T47D (cell line): ENCODE measurements at regions not wholly inside any gene's neighbourhood (a gene's known extent, or its start where the extent isn't known, plus 50 kb on each side); places are given as distances from the start of the nearest gene placed in this dataset.

Experiments used
- DNase-seq, 2 experiments: peaks; one replicate each; pipeline versions ENCODE4 v3.0.0 to v3.0.0-alpha.2; 2011 to 2012; ENCODE audit warnings: low read depth in 1 of 2, low spot score in 1 of 2
- JUND ChIP-seq: IDR thresholded peaks from 2 replicates; pipeline ENCODE4 v1.6.1; 2012; ENCODE audit warnings: low read depth
- in situ Hi-C: cut with HindIII; loops from 2 replicates; pipeline ENCODE4 v1.10.0; 2016; ENCODE audit warnings: low sequenced_read_pairs, low pct_unique_long_range_greater_than_20kb

DNA sequence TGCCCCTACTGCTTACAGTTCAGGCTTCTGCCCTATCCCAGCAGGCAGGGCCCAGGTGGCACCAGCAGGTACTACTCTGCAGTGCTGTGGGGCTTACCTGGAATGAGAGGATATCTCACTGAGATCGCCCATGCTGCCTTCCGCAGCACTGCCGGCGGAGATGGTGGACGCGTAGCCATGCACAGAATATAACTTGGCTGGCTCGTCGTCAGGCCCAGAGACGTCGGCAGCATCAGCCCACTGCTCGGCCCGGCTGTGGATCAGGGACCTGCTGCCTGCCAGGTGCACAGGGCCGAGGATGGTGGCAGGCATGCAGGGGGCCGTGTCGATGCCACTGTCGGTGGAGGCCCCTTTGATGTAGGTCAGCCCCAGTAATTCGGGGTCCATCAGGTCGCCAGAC lies 190.9 kb downstream of the SIPA1L2 start:
- in situ Hi-C loops: no loop called here
- no peak for DNase-seq
- no peak for TF ChIP-seq JUND

DNA sequence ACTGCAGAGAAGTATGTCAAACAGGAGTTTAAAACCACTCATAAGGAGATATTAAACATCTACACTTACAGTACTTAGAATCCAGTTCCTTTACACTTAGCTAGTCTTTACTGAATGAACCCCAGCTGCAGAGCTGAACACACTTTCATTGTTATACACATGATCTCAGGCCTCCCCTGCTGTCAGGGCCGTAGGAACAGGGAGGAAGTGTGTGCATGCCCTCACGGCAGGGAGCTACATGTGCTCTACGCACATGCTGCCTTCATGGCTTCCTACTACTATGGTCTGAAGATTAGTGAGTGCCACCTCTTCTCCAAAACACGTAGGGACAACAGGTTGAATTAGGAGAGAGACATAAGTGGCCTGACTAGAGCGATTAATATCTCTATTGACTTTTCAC lies 191.5 kb downstream of the SIPA1L2 start:
- in situ Hi-C loops: no loop called here
- no peak for DNase-seq
- TF ChIP-seq JUND: no peak

DNA sequence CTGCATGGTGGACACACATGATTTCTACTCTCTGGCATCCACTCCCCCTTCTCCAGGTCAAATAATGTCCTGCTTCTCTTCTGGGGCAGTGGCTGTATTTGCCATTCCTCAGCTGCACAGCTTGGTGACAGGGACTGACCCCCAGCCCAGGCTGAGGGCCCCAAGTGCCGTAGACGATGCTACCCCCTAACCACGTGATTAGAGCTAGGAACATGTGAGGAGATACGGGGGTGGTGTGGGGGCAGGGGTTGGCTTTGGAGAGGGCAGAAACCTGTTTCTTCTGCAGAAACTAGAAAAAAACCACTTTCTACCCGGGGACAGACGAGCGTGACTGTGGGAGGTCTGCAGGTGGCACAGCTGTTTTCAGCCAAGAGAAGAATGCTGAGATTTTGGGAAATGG lies 192.4 kb downstream of the SIPA1L2 start:
- in situ Hi-C loops: no loop called here
- DNase-seq: no peak
- no peak for TF ChIP-seq JUND

DNA sequence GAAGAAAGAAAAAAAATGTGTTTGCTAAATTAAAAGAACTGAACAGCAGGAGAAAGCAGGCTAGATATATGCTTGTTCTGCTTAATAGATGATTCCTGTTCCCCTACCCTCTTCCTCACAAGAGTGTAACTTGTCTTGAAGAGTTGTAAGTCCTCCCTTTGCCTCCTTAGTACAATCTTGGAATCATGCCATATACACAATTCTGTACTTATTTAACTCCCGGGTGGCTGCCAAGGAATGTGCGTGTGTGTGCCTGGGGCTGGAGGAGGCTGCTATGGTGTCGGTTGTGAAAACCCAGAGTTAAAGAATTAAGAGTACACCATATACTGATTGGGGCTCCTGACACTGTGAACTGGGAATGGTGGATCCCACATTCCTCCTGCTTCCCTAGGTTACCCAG lies 194.2 kb downstream of the SIPA1L2 start:
- peak in 1 of 2 experiments; percentile 69 for DNase-seq
- TF ChIP-seq JUND: no peak
- in situ Hi-C loops: no loop called here

- TF ChIP-seq JUND: no peak
- no peak for DNase-seq
- in situ Hi-C loops: no loop called here
These were observed 197.6 kb downstream of the SIPA1L2 start for GRCh38 chr1:232432313-232432712.

DNA sequence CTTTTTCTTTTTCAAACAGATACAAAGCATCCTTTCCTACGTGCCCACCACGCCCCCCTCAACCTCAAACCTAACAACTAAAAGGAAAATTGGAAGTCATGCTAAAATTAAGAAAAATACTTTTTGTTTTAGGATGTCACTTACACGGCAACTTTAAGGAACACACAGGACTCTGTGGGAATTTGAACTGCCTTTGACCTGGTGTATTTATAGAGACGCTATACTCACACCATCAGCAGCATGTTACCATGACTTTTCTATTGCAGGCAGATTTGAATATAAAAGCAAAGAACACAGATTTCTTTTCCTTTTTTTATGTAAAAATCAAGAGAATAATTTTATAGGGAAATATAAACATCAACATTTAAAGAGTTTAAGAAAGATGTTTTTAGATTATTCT lies 198.2 kb downstream of the SIPA1L2 start:
- no peak for TF ChIP-seq JUND
- in situ Hi-C loops: no loop called here

GRCh38 chr1:232431326-232431725 lies 198.6 kb downstream of the SIPA1L2 start:
- TF ChIP-seq JUND: no peak
- no peak for DNase-seq
- in situ Hi-C loops: no loop called here

More for the DNA sequence above, 198.2 kb downstream of the SIPA1L2 start:
- DNase-seq: no peak

GRCh38 chr1:232430467-232430866 lies 199.5 kb downstream of the SIPA1L2 start:
- DNase-seq: no peak
- in situ Hi-C loops: no loop called here
- no peak for TF ChIP-seq JUND

DNA sequence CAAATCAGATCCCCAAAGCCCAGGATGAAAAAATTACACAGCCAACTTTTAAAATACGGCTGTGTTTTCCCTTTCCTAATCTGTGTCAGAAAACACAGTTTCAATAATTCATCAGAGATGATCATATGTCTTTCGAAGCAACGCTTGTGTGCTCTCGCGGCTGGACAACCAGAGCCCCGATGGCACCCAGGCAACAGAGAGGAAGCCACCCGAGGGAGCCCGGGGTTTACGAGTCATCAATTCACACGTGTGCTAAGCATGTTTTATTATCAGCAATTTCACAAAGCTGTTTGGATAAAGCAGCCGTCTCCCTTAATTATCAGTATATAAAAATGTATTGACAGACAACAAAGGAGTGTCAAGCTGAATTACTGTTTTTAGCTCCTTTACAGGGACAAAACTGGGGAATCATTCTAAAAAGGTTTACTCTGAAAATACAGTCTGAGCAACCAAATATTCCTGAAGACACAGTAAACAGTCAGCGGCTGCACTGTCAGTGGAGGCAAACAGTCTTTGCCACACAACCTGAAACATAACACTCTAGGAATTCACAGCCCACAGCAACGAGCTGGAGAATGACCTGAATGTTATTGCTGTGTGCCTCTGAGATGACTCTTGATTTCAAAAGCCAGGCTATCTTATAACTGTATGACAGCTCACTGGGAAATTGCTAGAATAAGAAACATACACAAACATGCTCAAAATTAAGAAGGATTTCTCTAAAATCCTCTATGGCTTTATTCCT lies 201.0 kb downstream of the SIPA1L2 start:
- in situ Hi-C loops: no loop called here
- peak; percentile 43 to 65 for DNase-seq
- TF ChIP-seq JUND: no peak

DNA sequence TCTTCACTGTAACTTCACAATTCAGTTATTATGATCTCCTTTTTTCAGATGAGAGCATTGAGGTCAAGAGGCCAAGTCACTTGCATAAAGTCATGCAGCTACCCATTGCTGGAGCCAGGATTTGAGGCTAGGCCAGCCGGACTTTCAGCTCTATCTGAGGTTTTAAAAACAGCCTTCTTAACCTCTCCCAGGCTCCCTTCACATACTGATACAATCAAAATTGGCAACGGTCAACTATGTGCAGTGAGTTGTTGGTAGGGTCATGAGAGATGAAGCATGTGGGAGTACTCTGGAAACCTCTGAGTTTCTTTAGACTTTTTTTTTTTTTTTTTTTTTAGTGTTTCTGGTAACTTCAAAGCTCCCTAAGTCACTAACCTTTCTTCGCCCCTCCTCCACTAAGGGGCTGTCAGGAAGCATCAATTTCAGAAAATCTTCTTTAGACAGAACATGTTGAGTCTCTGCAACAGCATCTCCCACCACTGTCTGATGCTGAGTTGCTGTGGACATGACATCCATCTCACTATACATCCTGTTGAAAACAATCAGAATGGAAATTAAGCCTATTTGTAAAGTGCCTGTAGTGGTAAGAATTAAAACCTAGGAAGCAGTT lies 201.8 kb downstream of the SIPA1L2 start:
- in situ Hi-C loops: no loop called here
- DNase-seq: peak in 1 of 2 experiments; percentile 32
- no peak; the same call in 1 of the 2 replicates for TF ChIP-seq JUND

GRCh38 chr1:232426801-232427200 lies 203.1 kb downstream of the SIPA1L2 start:
- in situ Hi-C loops: no loop called here
- no peak for DNase-seq
- no peak for TF ChIP-seq JUND

DNA sequence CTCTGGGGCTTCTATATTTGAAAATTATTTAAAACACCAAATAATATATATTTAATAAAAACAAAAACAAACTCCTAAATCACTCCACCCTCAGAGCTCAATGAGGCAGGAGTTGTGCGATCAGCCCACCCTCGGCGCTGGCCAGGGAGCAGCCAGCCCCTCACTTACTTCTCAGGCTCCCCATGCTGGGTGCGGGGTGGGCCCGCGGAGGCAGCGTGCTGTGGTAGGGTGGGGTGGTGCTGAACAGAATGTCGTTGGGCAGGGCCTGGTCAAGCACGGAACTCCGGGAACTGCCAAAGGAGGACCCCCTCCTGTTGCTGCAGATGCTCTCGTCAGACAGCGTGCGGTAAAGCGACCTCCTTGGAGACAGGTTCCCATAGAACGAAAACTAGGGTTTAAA lies 204.5 kb downstream of the SIPA1L2 start:
- DNase-seq: no peak
- no peak for TF ChIP-seq JUND
- in situ Hi-C loops: no loop called here

GRCh38 chr1:232423591-232423990 lies 206.3 kb downstream of the SIPA1L2 start:
- in situ Hi-C loops: no loop called here
- DNase-seq: no peak
- no peak for TF ChIP-seq JUND

GRCh38 chr1:232422898-232423297 lies 207.0 kb downstream of the SIPA1L2 start:
- DNase-seq: no peak
- in situ Hi-C loops: no loop called here
- no peak for TF ChIP-seq JUND
